ENCODE measurements at regions not wholly inside any gene's neighbourhood (a gene's known extent, or its start where the extent isn't known, plus 50 kb on each side); places are given as distances from the start of the nearest gene placed in this dataset.

- CTCF ChIA-PET (ENCODE audit: low intra/inter-chr PET ratio, low total read pairs), result no interaction called here
- Histone ChIP-seq H3K79me2 (ENCODE audit: insufficient read depth, low read length) (no peaks in the 10 kb centered on the region), H3K9me3 (ENCODE audit: low read length) (no peaks in the 10 kb centered on the region), H3K4me2 (ENCODE audit: low read depth, low read length) (no peak overlapping the region), H3K27ac (ENCODE audit: extremely low read length, insufficient read depth, low read length) (no peak overlapping the region), H3K4me1 (ENCODE audit: insufficient read depth, low read length) (peaks cover 54% of the 10 kb centered on the region), H3K27me3 (ENCODE audit: control insufficient read depth in 1 of 2, insufficient read depth in 2 of 2, low read length in 2 of 2) (no peaks in the 10 kb centered on the region; a peak in 1 of 5 replicates), H2AFZ (ENCODE audit: low read length) (no peak overlapping the region), H3K4me3 (replicated peaks in 1 of 3; ENCODE audit: insufficient read depth in 1 of 3, low read depth in 2 of 3, low read length in 3 of 3) (no peak overlapping the region), H4K20me1 (ENCODE audit: insufficient read depth, low read length) (no peaks in the 10 kb centered on the region), H3K36me3 (replicated peaks in 1 of 2; ENCODE audit: control insufficient read depth in 1 of 2, insufficient read depth in 2 of 2, low read length in 2 of 2) (no peaks in the 10 kb centered on the region), H3K9ac (ENCODE audit: insufficient read depth, low read depth, low read length) (no peak overlapping the region)
- intact Hi-C loops (cut with micrococcal nuclease; ENCODE audit: unreplicated experiment), result no loop called here
- ATAC-seq, result no peak
- DNase-seq (ENCODE audit: low spot score), result no peak
- no peak for FAIRE-seq
- POLR2A ChIA-PET, result no interaction called here
- TF ChIP-seq, protein P1, sequence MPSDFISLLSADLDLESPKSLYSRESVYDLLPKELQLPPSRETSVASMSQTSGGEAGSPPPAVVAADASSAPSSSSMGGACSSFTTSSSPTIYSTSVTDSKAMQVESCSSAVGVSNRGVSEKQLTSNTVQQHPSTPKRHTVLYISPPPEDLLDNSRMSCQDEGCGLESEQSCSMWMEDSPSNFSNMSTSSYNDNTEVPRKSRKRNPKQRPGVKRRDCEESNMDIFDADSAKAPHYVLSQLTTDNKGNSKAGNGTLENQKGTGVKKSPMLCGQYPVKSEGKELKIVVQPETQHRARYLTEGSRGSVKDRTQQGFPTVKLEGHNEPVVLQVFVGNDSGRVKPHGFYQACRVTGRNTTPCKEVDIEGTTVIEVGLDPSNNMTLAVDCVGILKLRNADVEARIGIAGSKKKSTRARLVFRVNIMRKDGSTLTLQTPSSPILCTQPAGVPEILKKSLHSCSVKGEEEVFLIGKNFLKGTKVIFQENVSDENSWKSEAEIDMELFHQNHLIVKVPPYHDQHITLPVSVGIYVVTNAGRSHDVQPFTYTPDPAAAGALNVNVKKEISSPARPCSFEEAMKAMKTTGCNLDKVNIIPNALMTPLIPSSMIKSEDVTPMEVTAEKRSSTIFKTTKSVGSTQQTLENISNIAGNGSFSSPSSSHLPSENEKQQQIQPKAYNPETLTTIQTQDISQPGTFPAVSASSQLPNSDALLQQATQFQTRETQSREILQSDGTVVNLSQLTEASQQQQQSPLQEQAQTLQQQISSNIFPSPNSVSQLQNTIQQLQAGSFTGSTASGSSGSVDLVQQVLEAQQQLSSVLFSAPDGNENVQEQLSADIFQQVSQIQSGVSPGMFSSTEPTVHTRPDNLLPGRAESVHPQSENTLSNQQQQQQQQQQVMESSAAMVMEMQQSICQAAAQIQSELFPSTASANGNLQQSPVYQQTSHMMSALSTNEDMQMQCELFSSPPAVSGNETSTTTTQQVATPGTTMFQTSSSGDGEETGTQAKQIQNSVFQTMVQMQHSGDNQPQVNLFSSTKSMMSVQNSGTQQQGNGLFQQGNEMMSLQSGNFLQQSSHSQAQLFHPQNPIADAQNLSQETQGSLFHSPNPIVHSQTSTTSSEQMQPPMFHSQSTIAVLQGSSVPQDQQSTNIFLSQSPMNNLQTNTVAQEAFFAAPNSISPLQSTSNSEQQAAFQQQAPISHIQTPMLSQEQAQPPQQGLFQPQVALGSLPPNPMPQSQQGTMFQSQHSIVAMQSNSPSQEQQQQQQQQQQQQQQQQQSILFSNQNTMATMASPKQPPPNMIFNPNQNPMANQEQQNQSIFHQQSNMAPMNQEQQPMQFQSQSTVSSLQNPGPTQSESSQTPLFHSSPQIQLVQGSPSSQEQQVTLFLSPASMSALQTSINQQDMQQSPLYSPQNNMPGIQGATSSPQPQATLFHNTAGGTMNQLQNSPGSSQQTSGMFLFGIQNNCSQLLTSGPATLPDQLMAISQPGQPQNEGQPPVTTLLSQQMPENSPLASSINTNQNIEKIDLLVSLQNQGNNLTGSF (CRISPR knock-in tag; IDR thresholded peaks at IDR 0.05), result no peak
- TF ChIP-seq ZNF639 (CRISPR knock-in tag; conservative IDR thresholded peaks at IDR 0.05) (no peak), FOSL2 (CRISPR knock-in tag; IDR thresholded peaks at IDR 0.05) (no peak), SATB2 (CRISPR knock-in tag; IDR thresholded peaks at IDR 0.05) (no peak), PPARG (CRISPR knock-in tag; conservative IDR thresholded peaks at IDR 0.05) (no peak), PBX3 (CRISPR knock-in tag; IDR thresholded peaks at IDR 0.05; ENCODE audit: borderline replicate concordance) (no peak), SIX1 (CRISPR knock-in tag; IDR thresholded peaks at IDR 0.05; ENCODE audit: borderline replicate concordance) (no peak), ZNF614 (CRISPR knock-in tag; IDR thresholded peaks at IDR 0.05; ENCODE audit: borderline replicate concordance) (no peak), SRSF9 (IDR thresholded peaks at IDR 0.05; ENCODE audit: borderline replicate concordance, insufficient read depth, low read depth, low read length, poor library complexity, severe bottlenecking) (no peak), MED1 (CRISPR knock-in tag; IDR thresholded peaks at IDR 0.05) (no peak), ZNF431 (CRISPR knock-in tag; IDR thresholded peaks at IDR 0.05; ENCODE audit: borderline replicate concordance, low read depth) (no peak), TBL1XR1 (IDR thresholded peaks at IDR 0.05; ENCODE audit: borderline replicate concordance, low read length, partially characterized antibody) (no peak), KAT7 (CRISPR knock-in tag; IDR thresholded peaks at IDR 0.05; ENCODE audit: borderline replicate concordance) (no peak), NCOR1 (IDR thresholded peaks at IDR 0.05; ENCODE audit: borderline replicate concordance, low read length) (no peak), TARDBP (CRISPR knock-in tag; IDR thresholded peaks at IDR 0.05) (no peak)
- BruUV-seq (replicated peaks), result no TSS peak
- in situ Hi-C loops (cut with HindIII; ENCODE audit: extremely low pct_ligation_motif_present, low pct_unique_long_range_greater_than_20kb), result no loop called here
Measured at GRCh38 chr17:14759325-14759724, 458.4 kb downstream of the HS3ST3B1 start.

Measured in HepG2 (cell line).